GM21786 (cell line): ENCODE measurements at regions not wholly inside any gene's neighbourhood (a gene's known extent, or its start where the extent isn't known, plus 50 kb on each side); places are given as distances from the start of the nearest gene placed in this dataset.

Experiments
- ATAC-seq: cut with Tn5 transposase; IDR thresholded peaks from one replicate; pipeline ENCODE4 v1.9.1; 2021; ENCODE audit not compliant: unreplicated experiment

GRCh38 chr12:116401565-116401964 is 124.1 kb upstream of the MED13L start:
- no peak for ATAC-seq

GRCh38 chr12:116402163-116402939 is 124.9 kb upstream of the MED13L start:
- no peak for ATAC-seq

- no peak for ATAC-seq
Observed at GRCh38 chr12:116403546-116403945, 126.1 kb upstream of the MED13L start.

GRCh38 chr12:116404247-116404646 is 126.8 kb upstream of the MED13L start:
- ATAC-seq: no peak

GRCh38 chr12:116404913-116405611 is 127.6 kb upstream of the MED13L start:
- no peak for ATAC-seq

GRCh38 chr12:116406529-116406928 is 129.0 kb upstream of the MED13L start:
- ATAC-seq: no peak

GRCh38 chr12:116408489-116409250 is 131.2 kb upstream of the MED13L start:
- no peak for ATAC-seq

- ATAC-seq: no peak
Observed at GRCh38 chr12:116411977-116412376, 134.5 kb upstream of the MED13L start.

- no peak for ATAC-seq
Observed at GRCh38 chr12:116414891-116415290, 137.4 kb upstream of the MED13L start.

- ATAC-seq: no peak
Observed at GRCh38 chr12:116415408-116416108, 138.1 kb upstream of the MED13L start.

GRCh38 chr12:116416166-116416565 is 138.7 kb upstream of the MED13L start:
- no peak for ATAC-seq

- ATAC-seq: no peak
Observed at GRCh38 chr12:116418551-116418950, 140.6 kb upstream of the MAP1LC3B2 start.

- ATAC-seq: no peak
Observed at GRCh38 chr12:116420227-116420880, 138.8 kb upstream of the MAP1LC3B2 start.

GRCh38 chr12:116421785-116422538 is 137.2 kb upstream of the MAP1LC3B2 start:
- ATAC-seq: no peak

GRCh38 chr12:116423094-116423493 is 136.1 kb upstream of the MAP1LC3B2 start:
- no peak for ATAC-seq

GRCh38 chr12:116425256-116426193 is 133.7 kb upstream of the MAP1LC3B2 start:
- ATAC-seq: no peak

- no peak for ATAC-seq
Observed at GRCh38 chr12:116426391-116427136, 132.6 kb upstream of the MAP1LC3B2 start.
